Islet precursor cell (in vitro differentiated cells): ENCODE measurements at regions not wholly inside any gene's neighbourhood (a gene's known extent, or its start where the extent isn't known, plus 50 kb on each side); places are given as distances from the start of the nearest gene placed in this dataset.
"Not testable (repeated sequence)": the region's sequence is repeated elsewhere in the genome, so short reads cannot be mapped to it uniquely, and the experiment has no call there.

Source experiments
- DNase-seq: peaks from one replicate; pipeline ENCODE4 v3.0.0-alpha.2; 2018

DNA sequence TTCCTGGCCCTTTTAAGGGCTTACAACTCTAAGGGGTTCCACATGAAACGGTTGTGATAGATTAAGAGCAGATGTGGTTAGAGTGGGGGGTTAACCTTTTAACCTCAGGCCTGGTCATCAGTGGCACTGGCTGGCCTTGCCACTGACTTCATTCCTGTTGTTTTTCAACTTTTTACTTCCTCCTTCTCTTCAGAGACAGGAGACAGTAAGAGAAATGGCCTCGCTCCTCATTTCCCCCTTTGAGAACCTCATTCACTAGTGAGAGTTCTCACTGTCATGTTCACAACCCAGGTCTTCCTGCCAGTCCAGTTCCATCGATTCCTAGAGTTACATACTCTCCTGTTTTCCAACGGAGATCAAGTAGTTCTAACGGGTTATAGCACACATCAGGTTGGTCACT, 101.6 kb upstream of the SLC1A4 start:
- DNase-seq: no peak

DNA sequence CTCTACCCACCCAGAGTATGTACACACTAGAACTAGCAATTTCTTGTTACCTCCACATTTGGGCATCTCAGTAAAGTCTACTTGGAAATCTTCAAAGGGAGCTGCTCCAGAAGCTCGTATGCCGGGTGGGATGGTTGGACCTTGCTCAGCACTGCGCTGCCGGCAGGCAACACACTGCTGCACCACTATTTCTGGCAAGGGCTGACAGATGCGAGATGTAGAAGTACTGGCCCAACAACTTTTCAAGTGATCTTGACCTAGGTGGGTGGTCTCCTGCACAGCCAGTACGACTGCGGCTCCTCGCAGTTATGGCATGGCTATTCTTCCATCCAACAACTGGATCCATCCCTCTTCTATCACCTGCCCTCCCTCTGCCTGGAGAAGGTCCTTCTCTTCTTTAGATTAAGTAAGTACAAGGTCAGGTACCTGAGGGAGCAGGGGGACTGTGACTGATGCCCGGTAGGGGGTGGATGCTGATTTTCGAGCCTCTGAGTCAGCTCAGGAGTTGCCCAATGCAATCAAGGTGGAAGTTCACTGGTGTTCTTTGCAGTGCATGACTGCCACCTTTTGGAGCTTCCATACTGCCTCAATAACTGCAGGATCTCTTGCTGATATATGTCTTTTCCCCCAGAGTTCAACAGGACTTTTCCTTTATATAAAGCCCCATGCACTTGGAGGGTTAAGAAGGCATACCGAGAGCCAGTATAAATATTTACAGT, 100.4 kb upstream of the SLC1A4 start:
- DNase-seq: peak; percentile 77

DNA sequence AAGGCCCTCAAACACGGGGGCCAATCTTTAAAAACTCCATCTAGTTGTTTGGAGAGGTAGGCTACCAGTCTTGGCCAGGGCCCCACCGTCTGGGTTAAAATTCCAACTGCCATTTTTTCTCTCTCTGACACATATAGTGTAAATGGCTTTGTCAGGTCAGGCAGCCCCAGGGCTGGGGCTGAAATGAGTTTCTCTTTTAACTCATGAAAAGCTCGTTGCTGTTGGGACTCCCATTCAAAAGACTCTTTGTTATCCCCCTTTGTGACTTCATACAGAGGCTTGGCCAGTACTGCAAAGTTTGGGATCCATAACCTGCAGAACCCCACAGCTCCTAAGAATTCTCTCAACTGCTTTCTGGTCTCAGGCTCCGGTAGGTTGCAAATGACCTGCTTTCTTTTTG, 99.4 kb upstream of the SLC1A4 start:
- no peak for DNase-seq

DNA sequence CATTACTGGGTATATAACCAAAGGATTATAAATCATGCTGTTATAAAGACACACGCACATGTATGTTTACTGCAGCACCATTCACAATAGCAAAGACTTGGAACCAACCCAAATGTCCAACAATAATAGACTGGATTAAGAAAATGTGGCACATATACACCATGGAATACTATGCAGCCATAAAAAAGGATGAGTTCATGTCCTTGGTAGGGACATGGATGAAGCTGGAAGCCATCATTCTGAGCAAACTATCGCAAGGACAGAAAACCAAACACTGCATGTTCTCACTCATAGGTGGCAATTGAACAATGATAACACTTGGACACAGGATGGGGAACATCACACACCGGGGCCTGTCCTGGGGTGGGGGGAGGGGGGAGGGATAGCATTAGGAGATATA, 92.6 kb upstream of the SLC1A4 start:
- not testable (repeated sequence) for DNase-seq

DNA sequence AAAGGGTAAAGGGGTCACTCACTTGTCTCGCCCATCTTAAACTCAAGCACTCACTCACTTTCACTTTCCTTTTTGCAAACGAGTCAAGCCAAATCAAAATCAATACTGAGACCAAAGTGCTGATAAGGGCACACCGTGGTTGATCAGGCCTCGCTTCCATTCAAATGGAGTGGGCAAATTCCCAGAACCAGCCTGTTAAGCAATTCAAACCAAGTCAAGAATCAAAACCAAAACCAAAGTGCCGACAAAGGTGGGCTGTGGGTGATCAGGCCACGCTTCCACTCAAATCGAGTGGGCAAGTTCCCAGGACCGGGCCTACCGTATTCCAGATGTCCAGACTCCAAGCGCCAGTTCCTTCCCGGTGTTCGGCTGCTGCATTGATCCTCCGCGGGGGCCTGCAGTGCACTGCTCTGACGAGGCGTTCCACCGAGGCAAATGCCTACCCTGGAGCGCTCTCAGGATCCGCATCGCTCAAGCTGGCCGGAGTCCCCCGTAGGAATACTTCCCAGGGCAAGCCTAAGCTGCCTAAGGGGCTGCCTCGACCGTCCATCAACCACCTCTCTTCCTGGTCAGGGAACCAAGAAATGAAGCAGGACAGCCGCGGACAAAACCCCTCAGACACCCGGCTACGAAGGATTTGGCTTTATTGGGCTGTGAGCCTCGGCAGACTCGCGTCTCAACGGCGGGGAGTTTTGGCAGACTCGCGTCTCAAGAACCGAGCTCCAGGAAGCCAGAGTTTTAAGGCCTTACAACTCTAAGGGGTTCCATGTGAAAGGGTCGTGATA, 89.9 kb upstream of the SLC1A4 start:
- no peak for DNase-seq

DNA sequence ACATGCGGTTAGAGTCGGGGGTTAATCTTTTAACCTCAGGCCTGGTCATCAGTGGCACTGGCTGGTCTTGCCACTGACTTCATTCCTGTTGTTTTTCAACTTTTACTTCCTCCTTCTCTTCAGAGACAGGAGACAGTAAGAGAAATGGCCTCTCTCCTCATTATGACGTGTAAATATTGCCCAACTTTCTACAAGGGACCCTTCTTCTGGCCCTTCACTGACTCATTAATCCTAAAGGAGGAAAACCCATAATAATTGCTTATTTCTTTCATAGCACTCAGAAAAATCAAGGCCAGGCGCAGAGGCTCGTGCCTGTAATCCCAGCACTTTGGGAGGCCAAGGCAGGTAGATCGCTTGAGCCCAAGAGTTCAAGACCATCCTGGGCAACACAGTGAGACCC, 89.3 kb upstream of the SLC1A4 start:
- DNase-seq: not testable (repeated sequence)

DNA sequence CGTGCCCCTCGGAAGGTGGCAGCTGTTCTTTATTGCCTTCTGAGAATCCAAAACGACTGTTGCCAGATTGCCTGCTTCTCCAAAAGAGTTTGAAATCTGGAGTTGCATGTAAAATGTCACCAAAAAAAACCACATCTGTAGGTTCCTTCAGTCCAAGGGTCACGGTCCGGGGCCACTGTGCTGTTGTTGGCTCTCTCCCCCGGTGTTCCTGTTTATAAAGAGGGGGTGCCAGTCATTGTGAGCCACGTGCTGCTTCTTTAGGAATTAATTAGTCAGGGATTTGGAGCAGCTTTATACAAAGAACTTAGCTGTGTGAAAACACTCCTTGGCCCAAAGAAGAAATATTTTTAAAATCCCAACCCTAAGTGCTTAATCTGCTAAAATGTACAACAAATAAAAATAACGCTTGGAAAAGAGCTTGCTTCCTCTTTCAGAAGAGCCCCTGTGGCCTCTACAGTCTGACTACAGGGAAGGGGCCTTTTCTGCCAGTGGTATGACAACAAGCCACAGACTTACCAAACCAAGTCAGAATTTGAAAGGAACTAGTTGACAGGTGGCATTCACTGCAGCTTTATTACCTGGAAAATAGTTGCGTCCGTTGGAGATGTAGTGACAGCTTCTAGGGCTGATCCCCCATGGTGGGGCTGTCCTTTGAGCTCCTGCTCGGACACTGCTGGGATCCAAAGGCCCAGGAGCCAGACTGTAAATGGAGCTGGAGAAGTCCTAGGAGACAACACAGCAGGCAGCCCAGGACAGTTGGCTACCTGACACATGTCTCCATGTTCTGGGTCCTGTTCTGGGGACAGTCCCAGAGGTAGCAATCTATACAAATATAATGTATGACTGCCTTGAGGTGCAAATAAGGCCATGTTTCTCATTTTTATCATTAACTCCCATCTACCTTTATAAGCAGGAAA, 84.5 kb upstream of the SLC1A4 start:
- DNase-seq: no peak

DNA sequence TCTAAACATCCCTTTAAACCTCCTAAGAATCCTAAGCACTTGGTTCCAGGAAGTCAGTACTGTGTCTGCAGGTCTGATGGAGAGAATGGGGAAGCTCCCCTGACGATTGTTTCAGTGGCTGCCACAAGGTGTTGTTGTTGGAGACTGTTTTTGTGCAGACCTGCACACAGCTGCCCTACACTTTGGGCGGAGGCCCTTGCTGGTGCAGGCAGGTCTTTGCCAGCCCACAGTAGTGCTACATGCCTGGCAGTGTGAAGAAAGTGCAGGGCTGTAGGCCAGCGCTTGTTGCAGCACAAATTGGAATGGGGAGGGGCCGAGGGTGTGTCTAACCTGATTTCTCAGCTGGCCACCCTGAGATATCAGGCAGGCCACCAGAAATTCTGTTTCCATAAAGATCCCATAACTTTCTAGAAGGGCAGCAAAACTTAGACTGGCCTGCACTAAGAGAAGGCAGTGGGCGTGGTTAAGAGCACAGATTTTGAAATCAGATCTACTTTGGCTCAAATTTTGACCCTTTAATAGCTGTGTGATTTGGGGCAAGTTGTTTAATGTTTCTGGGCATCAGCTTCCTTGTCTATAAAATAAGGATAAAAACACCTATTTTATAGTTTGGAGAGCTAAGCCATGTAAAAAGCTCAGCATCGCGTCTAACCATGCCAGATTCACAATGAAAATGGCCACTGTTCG, 83.7 kb upstream of the SLC1A4 start:
- no peak for DNase-seq

DNA sequence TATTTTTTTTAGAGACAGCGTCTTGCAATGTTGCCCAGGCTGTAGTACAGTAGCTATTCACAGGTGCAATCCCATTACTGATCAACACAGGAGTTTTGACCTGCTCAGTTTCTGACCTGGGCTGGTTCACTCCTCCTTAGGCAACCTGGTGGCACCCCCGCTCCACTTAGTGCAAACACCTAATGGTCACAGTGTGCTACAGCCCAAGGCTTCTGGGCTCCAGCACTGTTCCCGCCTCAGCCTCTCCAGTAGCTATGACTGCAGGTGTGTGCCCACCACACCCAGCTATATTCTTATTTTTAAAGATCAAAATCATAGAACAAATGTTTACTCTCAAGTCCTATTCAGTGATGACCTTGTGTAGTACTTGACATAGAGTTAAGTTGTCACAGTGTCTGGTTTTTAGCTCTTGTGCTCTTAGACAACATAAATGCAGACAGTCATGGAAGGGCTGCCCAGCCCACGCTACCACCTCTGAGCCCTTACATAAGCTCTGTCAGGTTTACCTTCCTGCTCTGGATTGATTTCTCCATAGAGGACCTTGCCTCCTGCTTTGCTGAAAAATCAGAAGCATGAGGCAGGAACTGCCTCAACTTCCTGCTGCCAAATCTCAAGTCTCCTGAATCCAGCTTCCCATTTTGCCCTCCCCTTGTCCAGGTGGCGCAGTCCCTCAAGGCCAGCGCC, 82.2 kb upstream of the SLC1A4 start:
- no peak for DNase-seq

DNA sequence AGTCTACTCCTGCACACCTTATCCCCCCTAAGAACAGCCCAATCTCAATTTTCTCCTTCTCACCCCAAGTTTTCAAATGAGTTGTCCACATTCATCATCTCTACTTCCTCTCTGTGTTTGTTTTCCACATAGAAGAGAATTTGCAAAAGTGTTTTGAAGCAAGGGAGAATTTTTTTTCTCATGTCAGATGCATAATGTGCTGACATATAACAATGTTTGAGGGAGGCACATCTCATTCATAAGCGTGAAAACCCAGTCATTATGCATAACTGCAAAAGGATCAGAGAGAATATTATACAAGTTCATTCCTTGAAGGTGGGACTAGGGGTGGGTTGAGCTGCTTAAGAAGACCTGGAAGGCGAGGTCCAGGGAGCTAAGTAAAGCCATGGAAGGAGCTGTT, 80.8 kb upstream of the SLC1A4 start:
- no peak for DNase-seq

DNA sequence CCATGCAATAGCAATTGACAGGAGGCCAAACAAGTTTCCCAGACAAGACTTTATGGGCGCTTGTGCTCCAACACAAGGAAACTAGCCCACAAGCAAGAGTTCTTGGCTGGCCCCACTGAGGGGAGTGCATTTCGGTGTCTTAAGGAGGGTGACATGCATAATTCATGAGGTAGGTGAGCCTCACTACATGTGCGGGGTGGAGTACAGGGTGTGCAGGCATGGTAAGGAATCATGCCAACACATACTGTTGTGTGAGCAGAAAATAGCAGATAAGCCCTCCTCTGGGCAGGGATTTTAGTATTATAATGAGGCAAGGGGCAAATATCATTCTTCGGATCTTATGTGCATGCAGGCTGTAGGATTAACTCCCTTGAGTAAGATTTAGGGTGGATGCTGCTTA, 78.7 kb upstream of the SLC1A4 start:
- DNase-seq: no peak

DNA sequence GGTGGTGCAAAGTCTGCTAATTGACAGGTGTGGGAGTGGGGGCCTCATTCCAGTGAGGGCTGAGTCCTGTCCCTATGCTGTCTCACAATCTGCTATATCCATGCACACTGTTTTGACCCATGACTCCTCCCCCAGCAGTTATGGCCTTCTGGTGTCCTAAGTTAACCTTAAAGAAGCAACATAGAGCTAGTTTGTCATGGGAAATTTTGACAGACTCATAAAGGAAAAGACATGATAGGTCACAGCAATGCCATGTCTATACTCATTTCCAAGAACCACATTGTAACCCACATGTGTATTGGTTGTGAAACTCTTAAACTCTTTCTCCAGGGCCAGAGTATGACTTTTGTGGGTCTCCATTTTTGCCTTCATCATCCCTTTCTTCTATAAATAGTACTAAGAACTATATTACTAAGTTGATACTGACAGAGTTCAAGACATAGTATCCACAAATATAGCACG, 78.2 kb upstream of the SLC1A4 start:
- DNase-seq: no peak

DNA sequence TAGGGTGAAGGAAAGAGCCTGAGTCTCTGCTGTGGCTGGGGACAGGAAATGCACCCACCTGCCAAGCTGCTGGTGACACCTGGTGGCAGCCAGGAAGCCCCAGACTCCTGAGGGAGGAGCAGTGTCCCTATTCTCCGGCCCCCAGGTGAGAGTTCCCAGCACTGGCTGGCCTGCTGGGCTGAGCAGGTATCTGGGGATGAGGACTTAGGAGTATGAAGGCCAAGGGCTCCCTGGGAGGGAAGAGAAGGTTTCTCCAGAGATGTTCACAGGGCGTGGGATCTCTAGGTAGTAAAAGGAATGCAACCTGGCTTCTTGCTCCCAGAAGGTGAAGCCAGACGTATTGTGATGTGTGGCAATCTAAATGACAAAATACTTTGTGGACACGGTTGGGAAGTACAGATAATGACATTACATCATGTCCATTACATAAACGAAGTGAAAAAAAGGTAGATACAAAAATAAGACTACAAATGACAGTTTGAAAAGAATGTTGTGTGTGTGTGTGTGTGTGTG, 75.8 kb upstream of the SLC1A4 start:
- peak; percentile 79 for DNase-seq

DNA sequence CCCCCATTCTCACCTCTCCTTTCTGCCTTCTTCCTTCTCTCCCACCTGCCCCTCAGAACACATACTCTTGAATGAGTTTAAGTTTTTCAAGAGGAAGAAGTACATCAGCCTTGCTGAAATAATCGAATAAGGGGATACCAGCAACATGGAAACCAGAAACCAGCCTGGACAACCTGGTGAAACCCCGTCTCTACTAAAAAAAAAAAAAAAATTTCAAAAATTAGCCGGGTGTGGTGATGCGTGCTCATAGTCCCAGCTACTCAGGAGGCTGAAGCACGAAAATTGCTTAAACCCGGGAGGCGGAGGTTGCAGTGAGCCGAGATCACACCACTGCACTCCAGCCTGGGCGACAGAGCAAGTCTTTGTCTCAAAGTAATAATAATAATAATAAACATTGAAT, 75.0 kb upstream of the SLC1A4 start:
- DNase-seq: no peak

DNA sequence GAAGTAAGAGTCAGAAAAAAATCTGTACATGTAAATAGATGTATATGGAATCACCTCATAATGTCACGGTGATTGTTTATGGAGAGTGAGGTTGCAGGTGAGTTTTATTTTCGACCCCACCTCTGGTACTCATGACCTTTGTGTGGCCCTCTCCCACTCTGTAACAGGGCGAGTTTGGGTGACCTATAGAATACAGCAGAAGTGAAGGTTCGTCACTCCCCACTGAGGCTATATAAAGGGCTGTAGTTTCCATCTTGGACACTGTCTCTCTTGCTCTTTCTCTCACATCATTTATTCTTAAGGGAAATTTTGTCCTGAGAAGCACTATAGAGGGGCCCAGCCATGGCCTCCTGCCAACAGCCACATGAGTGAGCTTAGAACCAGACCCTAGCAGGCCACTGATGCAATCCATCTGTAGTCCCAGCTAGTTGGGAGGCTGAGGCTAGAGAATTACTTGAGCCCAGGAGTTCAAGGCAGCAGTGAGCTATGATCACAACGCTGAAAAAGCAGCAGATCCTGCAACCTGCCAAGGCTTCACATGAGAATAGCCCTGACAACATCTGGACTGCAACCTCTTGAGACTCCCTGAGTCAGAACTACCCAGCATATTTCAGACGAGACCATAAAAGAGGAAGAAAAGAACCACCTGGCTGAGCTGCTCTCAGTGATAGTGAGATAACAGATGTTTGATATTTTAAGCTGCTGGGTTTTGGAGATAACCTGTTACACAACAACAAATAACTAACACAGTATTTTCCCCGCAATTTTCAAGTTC, 74.3 kb upstream of the SLC1A4 start:
- DNase-seq: peak; percentile 44

DNA sequence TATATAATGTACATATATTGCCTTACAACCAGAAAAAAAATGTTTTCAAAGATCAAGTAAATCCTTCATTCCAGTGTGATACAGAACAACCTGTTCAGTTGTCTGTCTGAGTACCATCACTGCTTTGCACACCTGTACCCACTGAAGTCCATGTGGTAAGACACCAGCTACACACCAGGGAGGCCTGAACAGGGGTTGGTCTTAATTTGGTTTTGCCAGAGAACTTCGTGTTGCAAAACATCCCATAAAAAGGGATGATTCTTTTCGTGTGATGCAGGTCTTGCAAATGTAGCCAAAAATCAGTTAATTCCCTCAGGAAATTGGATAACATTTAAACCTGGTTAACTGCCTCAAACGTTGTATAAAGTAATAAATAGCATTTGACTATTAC, 73.7 kb upstream of the SLC1A4 start:
- DNase-seq: no peak

DNA sequence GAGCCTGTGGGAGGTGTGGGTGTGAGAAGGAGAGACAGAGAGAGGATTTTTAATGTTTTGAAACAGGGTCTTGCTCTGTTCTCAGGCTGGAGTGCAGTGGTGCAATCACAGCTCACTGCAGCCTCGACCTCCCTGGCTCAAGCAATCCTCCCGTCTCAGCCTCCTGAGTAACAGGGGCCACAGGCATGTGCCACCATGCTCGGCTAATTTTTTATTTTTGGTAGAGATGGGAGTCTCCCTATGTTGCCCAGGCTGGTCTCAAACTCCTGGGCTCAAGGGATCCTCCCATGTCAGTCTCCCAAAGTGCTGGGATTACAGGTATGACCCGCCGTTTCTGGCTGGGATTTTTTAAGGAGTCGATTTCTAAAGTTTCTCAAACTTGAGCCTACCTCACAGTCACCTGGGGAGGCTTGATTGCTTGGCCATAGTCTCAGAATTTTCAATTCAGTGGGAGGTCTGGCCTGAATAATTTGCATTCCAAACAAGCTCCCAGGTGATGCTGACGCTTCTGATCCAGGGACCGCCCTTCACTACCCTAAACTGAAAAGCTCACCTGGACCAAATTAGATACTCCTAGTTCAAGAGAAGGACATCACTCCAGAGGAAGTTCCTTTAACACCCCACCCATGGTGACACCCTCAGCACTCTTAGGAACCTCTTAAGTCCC, 70.8 kb upstream of the SLC1A4 start:
- no peak for DNase-seq

DNA sequence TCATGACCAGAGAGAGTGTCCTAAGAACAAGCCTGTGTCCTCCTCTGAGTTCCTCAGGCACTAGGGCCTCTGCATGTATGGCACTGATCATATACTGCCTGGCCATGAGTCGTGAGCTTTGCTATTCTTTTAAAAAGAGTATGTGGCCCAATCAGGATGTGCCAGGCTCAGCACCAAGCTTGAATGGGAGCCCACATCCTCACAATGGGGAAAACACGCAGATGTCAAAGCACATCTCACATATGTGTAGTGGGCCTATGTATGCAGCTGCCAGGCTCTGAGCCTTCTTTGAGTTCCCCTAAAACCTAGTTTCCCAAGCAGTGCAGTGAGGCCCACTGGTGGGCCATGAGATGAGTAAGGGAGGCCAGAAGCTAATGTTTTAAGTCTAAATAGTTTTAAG, 69.9 kb upstream of the SLC1A4 start:
- DNase-seq: no peak

DNA sequence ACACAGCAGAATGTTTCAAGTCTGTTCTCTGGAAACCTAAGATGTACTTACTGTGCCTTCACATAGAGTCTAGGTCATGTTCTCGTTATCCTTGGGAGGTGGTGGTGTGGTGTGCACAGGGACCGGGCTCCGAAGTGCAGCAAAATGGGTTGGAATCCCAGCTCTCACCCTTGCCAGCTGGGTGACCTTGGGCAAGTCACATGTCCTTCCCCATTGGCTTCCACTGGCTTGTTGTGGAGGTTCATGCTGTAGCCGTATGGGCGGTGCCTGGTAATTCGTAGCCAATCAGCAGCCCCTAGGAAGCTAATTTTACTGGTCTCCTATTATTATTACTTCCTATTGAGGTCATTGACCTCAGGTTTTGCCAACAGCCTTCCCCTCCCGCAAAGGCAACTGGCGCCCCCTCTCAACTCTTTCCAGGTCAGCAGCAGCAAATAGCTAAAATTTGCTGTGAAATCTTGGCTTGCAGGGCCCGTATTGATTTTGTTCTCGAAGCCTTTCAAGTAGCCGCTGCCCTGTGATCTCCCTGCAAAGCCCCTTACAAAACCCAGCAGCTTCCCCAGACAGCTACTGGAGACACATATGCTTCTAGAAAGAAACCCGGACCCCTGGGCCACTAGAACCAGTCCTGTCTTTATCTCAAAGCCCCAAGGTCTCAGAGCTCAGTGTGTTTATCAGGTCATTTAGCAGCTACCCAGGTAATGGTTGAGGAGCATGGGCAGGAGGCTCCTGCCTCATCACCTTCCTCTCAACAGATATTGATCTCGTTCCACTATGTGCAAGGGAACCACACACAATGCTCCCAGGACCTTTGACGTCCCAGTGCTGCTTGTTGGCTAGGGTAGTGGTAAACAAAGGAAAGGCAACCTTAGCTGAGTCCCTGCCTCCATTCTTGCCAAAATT, 66.5 kb upstream of the SLC1A4 start:
- peak; percentile 43 for DNase-seq

DNA sequence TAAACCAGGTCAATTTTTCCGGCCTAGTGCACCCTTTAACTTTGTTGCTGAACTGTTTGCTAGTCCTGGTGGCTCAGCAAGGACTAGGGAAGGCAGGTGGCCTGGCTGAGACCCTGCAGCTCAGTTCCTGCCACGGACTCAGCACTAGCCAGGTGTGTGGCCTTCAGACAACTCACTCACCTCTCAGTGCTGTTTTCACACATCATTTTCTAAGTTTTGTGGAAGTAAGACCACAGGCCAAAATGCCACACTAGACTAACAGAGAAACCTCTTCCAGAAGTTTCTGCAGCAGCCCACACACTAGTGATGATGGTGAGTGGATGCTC, 65.9 kb upstream of the SLC1A4 start:
- peak; percentile 14 for DNase-seq
